Upper lobe of left lung (tissue), 6 donors: ENCODE measurements at regions not wholly inside any gene's neighbourhood (a gene's known extent, or its start where the extent isn't known, plus 50 kb on each side); places are given as distances from the start of the nearest gene placed in this dataset.

Source experiments
- ATAC-seq, 2 donors: fragments of 200-7000 bp; cut with Tn5 transposase; one replicate each; pipeline ENCODE4 v1.9.1; 2022; ENCODE audit warnings: mild to moderate bottlenecking in 2 of 2, moderate library complexity in 2 of 2; ENCODE audit not compliant: low FRiP score in 2 of 2
- DNase-seq, 2 donors: peaks; one replicate each; pipeline ENCODE4 v3.0.0-alpha.2; 2019 to 2020
- H3K27ac ChIP-seq, 4 donors: fragments of 200-600 bp; sonication (generic); one replicate each; pipeline ENCODE4 v1.5.1; 2016 to 2019
- H3K27me3 ChIP-seq, 4 donors: fragments of 200-600 bp; sonication (generic); one replicate each; pipeline ENCODE4 v1.5.1; 2017 to 2019
- H3K36me3 ChIP-seq, 4 donors: fragments of 200-600 bp; sonication (generic); one replicate each; pipeline ENCODE4 v1.5.1; 2016 to 2019
- H3K4me1 ChIP-seq, 4 donors: fragments of 200-600 bp; sonication (generic); one replicate each; pipeline ENCODE4 v1.5.1; 2018 to 2019
- H3K4me3 ChIP-seq, 4 donors: fragments of 200-600 bp; sonication (generic); one replicate each; pipeline ENCODE4 v1.5.1; 2017 to 2019; ENCODE audit warnings: mild to moderate bottlenecking in 2 of 4, moderate library complexity in 1 of 4
- H3K9me3 ChIP-seq, 4 donors: fragments of 200-600 bp; sonication (generic); one replicate each; pipeline ENCODE4 v1.5.1; 2018 to 2019
- CTCF ChIP-seq, 6 experiments: fragments of 450-650 bp in 4 of 6; fragments of 200-600 bp in 2 of 6; sonication (generic) in 2 of 6; IDR thresholded peaks; one replicate each; pipeline ENCODE4 v1.5.1; 2016 to 2019; ENCODE audit warnings: antibody characterized with exemption in 6 of 6
- EP300 ChIP-seq, 4 donors: sonication (generic); formaldehyde crosslinking; IDR thresholded peaks; one replicate each; pipeline ENCODE4 v1.5.1; 2017; ENCODE audit warnings: antibody characterized with exemption in 4 of 4, control low read depth in 2 of 4
- POLR2A ChIP-seq, 4 donors: fragments of 450-650 bp; IDR thresholded peaks; one replicate each; pipeline ENCODE4 v1.5.1; 2016 to 2017; ENCODE audit warnings: antibody characterized with exemption in 4 of 4, mild to moderate bottlenecking in 2 of 4
- POLR2AphosphoS5 ChIP-seq, 2 donors: sonication (generic); formaldehyde crosslinking; IDR thresholded peaks; one replicate each; pipeline ENCODE4 v1.5.1; 2017; ENCODE audit warnings: antibody characterized with exemption in 2 of 2
- WGBS, 2 donors: methylation state at CpG; one replicate each; pipeline ENCODE4 v1.1.5; 2017 to 2018; 5-methylcytosine and 5-hydroxymethylcytosine counted together
- donor health status: DM: no; HTN: no; CAD: no; lungs with moderate emphysema.
- donor health status: DM: no; HTN: yes; CAD: no; lungs with severe emphysema.

DNA sequence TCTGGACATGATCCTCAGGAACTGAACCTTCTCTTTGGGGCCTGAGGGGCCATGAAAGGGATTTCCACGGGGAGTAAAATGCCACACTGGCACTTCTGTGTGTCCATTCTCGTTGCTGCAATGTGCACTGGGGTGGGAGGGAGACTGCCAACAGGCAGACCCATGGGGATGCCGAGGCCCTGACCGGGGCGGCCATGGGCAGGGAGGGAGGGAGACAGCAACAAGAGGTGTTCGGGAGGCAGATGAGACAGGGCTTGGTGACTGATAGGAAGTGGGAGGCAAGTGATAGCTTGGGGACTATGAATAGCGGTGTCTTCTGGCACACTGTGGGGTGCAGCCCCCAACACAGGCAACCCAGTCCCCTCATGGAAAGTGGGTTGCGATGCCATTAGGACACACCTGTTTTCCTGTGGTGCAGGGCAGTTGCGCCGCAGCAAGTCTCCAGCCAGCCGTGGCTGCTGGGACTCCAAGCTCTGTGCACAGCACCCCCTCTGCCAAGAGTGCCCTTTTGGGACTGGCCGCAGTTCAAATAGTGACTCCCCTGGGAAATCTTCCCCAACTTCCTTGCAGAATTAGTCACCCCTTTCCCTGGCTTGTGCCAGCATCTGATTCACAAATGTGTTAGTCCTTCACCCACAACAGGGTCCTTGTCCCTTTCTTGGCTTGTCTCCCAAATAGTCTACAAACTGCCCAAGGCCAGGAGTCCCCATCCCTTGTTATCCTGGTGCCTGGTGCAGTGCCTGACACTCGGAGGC lies 88.8 kb downstream of the CHST1 start:
- Histone ChIP-seq H3K27ac (no peak overlapping the region), H3K4me3 (no peak overlapping the region), H3K36me3 (no peaks in the 10 kb centered on the region), H3K27me3 (no peaks in the 10 kb centered on the region), H3K4me1 (no peaks in the 10 kb centered on the region), H3K9me3 (no peaks in the 10 kb centered on the region)
- TF ChIP-seq POLR2A (IDR thresholded peaks at IDR 0.05) (no peak), EP300 (IDR thresholded peaks at IDR 0.05) (no peak), POLR2AphosphoS5 (IDR thresholded peaks at IDR 0.05) (no peak), CTCF (IDR thresholded peaks at IDR 0.05) (no peak)
- DNase-seq (no peak), ATAC-seq (no peak)
- WGBS, 2 donors, result 60 to 73% methylated on average over 8 to 12 of the region's 13 CpGs

- no peak for TF ChIP-seq EP300 (IDR thresholded peaks at IDR 0.05)
- TF ChIP-seq POLR2A (IDR thresholded peaks at IDR 0.05), result no peak
- no peak for TF ChIP-seq CTCF (IDR thresholded peaks at IDR 0.05)
- TF ChIP-seq POLR2AphosphoS5 (IDR thresholded peaks at IDR 0.05), result no peak
- Histone ChIP-seq H3K27ac (no peak overlapping the region), H3K27me3 (no peaks in the 10 kb centered on the region), H3K9me3 (no peaks in the 10 kb centered on the region), H3K4me1 (no peaks in the 10 kb centered on the region), H3K36me3 (no peaks in the 10 kb centered on the region), H3K4me3 (no peak overlapping the region)
- no peak for ATAC-seq
- DNase-seq, result no peak
- WGBS, 2 donors, result 76 to 80% methylated on average over 3 to 5 of the region's 5 CpGs
Measured at GRCh38 chr11:45573728-45574127, 91.7 kb downstream of the CHST1 start.

DNA sequence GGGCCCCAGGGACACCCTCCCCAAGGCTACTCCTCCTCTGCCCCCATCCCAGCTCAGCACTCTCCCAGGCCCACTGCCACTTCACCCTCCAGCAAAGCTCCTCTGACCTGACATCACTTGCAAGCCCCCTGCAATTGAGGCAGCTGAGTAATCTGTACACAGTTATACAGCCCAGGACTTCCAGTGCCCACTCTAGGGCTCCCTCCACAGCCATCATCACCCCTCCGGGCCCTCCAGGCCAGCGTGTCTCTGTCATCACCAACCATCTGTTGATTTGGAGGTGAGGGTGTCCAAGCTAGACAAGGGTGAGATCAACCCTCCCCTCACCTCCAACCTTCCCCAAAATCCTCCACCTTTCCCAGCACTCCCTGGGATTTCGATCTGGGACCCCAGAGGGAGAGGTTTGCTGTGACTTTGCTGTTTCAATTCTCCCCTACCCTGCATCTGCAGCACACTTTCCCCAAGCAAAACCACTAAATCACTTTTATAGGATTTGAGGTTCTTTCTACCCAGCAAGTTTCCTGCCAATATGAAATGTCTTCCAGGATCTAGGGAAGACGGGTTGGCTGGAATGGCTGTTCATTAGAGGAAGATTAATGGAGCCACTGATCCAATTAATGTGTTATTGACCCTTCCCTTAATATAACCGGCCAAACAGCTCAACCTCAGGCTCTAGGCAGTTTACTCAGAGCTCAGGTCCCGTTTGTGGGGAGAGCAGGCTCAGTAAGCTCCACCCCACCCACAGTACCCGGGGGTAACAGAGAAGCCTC lies 92.9 kb downstream of the CHST1 start:
- no peak overlapping the region for H3K27ac ChIP-seq
- no peak for DNase-seq
- no peaks in the 10 kb centered on the region for H3K36me3 ChIP-seq
- no peak overlapping the region for H3K4me3 ChIP-seq
- WGBS, 2 donors, result 64 to 74% methylated on average over 7 of the region's 7 CpGs
- no peak for ATAC-seq
- H3K4me1 ChIP-seq, result no peaks in the 10 kb centered on the region
- no peaks in the 10 kb centered on the region for H3K9me3 ChIP-seq
- no peak for TF ChIP-seq CTCF (IDR thresholded peaks at IDR 0.05)
- TF ChIP-seq POLR2AphosphoS5 (IDR thresholded peaks at IDR 0.05), result no peak
- TF ChIP-seq POLR2A (IDR thresholded peaks at IDR 0.05), result no peak
- no peak for TF ChIP-seq EP300 (IDR thresholded peaks at IDR 0.05)
- H3K27me3 ChIP-seq, result no peaks in the 10 kb centered on the region

- no peak for ATAC-seq
Measured at GRCh38 chr11:45569776-45570175, 95.6 kb downstream of the CHST1 start.

More at GRCh38 chr11:45569776-45570175, 95.6 kb downstream of the CHST1 start:
- H3K27me3 ChIP-seq, result no peaks in the 10 kb centered on the region
- no peaks in the 10 kb centered on the region for H3K9me3 ChIP-seq
- no peaks in the 10 kb centered on the region for H3K36me3 ChIP-seq
- no peak overlapping the region for H3K27ac ChIP-seq
- TF ChIP-seq CTCF (IDR thresholded peaks at IDR 0.05), result no peak
- no peak for TF ChIP-seq EP300 (IDR thresholded peaks at IDR 0.05)
- TF ChIP-seq POLR2A (IDR thresholded peaks at IDR 0.05), result no peak
- no peak for TF ChIP-seq POLR2AphosphoS5 (IDR thresholded peaks at IDR 0.05)
- no peak for DNase-seq
- H3K4me3 ChIP-seq, result no peak overlapping the region
- H3K4me1 ChIP-seq, result no peaks in the 10 kb centered on the region
- 77 to 79% methylated on average over 8 of the region's 8 CpGs for WGBS, 2 donors
